CD4-positive, alpha-beta T cell (primary cell): ENCODE measurements at regions not wholly inside any gene's neighbourhood (a gene's known extent, or its start where the extent isn't known, plus 50 kb on each side); places are given as distances from the start of the nearest gene placed in this dataset.

Source experiments
- ATAC-seq: fragments of 200-7000 bp; cut with Tn5 transposase; one replicate; pipeline ENCODE4 v1.10.0; 2022; ENCODE audit warnings: mild to moderate bottlenecking; ENCODE audit not compliant: poor library complexity
- CTCF ChIA-PET: fragments of 350-600 bp; sonication (Branson Sonifier 250); formaldehyde crosslinking; loops from one replicate; lab custom pipeline; 2021; ENCODE audit warnings: antibody characterized with exemption, inconsistent platforms; lab: Charles Lee
- POLR2A ChIA-PET: fragments of 350-600 bp; sonication (Branson Sonifier 250); formaldehyde crosslinking; loops from one replicate; lab custom pipeline; 2021; ENCODE audit warnings: antibody characterized with exemption, inconsistent platforms; lab: Charles Lee
- DNase-seq, 14 experiments: peaks; one replicate each; pipeline ENCODE4 v3.0.0-alpha.2; 2013 to 2020; ENCODE audit warnings: mixed read lengths in 2 of 14
- H3K27ac ChIP-seq, 2 donors: one replicate each; pipeline versions ENCODE4 v1.5.1 to v1.7.0; 2013; ENCODE audit warnings: low read length in 2 of 2, low read depth in 1 of 2, mild to moderate bottlenecking in 1 of 2
- H3K27me3 ChIP-seq, 2 experiments: 1 replicate in 1 of 2; 2 replicates in 1 of 2; pipeline versions ENCODE4 v1.6.1 to v1.7.0; 2013; ENCODE audit warnings: low read length in 2 of 2, control low read depth in 1 of 2, mild to moderate bottlenecking in 1 of 2, moderate library complexity in 1 of 2; ENCODE audit not compliant: insufficient read depth in 2 of 2, control insufficient read depth in 1 of 2
- H3K36me3 ChIP-seq: one replicate; pipeline ENCODE4 v1.6.1; 2013; ENCODE audit warnings: low read length, control low read depth; ENCODE audit not compliant: insufficient read depth
- H3K4me1 ChIP-seq: one replicate; pipeline ENCODE4 v1.6.1; 2013; ENCODE audit warnings: low read length, control low read depth; ENCODE audit not compliant: insufficient read depth
- H3K4me3 ChIP-seq: one replicate; pipeline ENCODE4 v1.5.1; 2013; ENCODE audit warnings: mild to moderate bottlenecking, low read length, moderate library complexity
- H3K9me3 ChIP-seq, 2 experiments: 1 replicate in 1 of 2; 2 replicates in 1 of 2; pipeline versions ENCODE4 v1.6.1 to v1.7.0; 2013; ENCODE audit warnings: low read length in 2 of 2, mild to moderate bottlenecking in 2 of 2, control low read depth in 1 of 2, moderate library complexity in 1 of 2; ENCODE audit not compliant: control insufficient read depth in 1 of 2, insufficient read depth in 1 of 2
- H3K27ac Mint-ChIP-seq: one replicate; pipeline ENCODE4 v1.8.0; 2020; ENCODE audit warnings: mixed read lengths
- H3K27me3 Mint-ChIP-seq: one replicate; pipeline ENCODE4 v1.8.0; 2021; ENCODE audit warnings: mixed read lengths
- H3K36me3 Mint-ChIP-seq: one replicate; pipeline ENCODE4 v1.8.0; 2021; ENCODE audit warnings: low read depth, mixed read lengths
- H3K4me1 Mint-ChIP-seq: one replicate; pipeline ENCODE4 v1.8.0; 2021; ENCODE audit warnings: low read depth, mixed read lengths
- H3K4me3 Mint-ChIP-seq: one replicate; pipeline ENCODE4 v1.8.0; 2020; ENCODE audit warnings: mild to moderate bottlenecking, mixed read lengths
- H3K9me3 Mint-ChIP-seq: one replicate; pipeline ENCODE4 v1.8.0; 2020; ENCODE audit warnings: mixed read lengths
- intact Hi-C, 2 experiments: fragments of 100-400 bp; cut with DNase I in 1 of 2; cut with micrococcal nuclease in 1 of 2; formaldehyde crosslinking; loops; one replicate each; pipeline versions ENCODE4 v1.15.1 to v1.9.0; 2023 to 2025; cut with DNase I, micrococcal nuclease
- TF ChIP-seq, protein P1 (sequence below): fragments of 200-600 bp; IDR thresholded peaks from one replicate; pipeline ENCODE4 v1.8.0; 2022; ENCODE audit warnings: antibody characterized with exemption, mild to moderate bottlenecking

DNA sequence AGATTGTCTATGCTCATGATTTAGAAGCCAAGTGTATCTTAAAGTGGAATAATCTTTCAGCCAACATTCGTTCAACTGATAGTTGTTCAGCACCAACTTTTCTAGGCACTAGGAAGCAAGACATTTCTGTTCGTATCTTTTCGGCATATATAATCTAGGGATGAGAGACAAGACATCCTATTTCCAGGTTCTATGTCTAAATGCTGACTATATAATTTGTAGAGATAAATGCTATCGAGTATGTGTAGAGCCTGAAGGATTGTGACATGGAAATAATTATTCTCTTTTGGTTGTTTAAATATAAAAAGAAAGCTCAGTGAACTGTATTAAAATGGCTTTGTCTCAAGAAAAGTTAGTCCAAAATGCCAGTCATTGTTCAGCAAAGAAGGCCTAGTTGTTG is 371.6 kb downstream of the DOK5 start:
- DNase-seq, result no peak
- Histone ChIP-seq H3K4me1 (no peaks in the 10 kb centered on the region), H3K27ac (no peak overlapping the region), H3K4me3 (no peak overlapping the region), H3K36me3 (no peaks in the 10 kb centered on the region), H3K9me3 (no peaks in the 10 kb centered on the region), H3K27me3 (no peaks in the 10 kb centered on the region)
- no peak for ATAC-seq
- ChIA-PET CTCF (no interaction called here), POLR2A (no interaction called here)
- no peaks in the 10 kb centered on the region for H3K4me1 Mint-ChIP-seq
- H3K9me3 Mint-ChIP-seq, result peaks cover 4% of the 10 kb centered on the region
- no peak overlapping the region for H3K27ac Mint-ChIP-seq
- H3K4me3 Mint-ChIP-seq, result no peak overlapping the region
- TF ChIP-seq, protein P1, sequence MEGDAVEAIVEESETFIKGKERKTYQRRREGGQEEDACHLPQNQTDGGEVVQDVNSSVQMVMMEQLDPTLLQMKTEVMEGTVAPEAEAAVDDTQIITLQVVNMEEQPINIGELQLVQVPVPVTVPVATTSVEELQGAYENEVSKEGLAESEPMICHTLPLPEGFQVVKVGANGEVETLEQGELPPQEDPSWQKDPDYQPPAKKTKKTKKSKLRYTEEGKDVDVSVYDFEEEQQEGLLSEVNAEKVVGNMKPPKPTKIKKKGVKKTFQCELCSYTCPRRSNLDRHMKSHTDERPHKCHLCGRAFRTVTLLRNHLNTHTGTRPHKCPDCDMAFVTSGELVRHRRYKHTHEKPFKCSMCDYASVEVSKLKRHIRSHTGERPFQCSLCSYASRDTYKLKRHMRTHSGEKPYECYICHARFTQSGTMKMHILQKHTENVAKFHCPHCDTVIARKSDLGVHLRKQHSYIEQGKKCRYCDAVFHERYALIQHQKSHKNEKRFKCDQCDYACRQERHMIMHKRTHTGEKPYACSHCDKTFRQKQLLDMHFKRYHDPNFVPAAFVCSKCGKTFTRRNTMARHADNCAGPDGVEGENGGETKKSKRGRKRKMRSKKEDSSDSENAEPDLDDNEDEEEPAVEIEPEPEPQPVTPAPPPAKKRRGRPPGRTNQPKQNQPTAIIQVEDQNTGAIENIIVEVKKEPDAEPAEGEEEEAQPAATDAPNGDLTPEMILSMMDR, result no peak
- no peaks in the 10 kb centered on the region for H3K27me3 Mint-ChIP-seq
- intact Hi-C loops, result no loop called here
- H3K36me3 Mint-ChIP-seq, result no peaks in the 10 kb centered on the region

DNA sequence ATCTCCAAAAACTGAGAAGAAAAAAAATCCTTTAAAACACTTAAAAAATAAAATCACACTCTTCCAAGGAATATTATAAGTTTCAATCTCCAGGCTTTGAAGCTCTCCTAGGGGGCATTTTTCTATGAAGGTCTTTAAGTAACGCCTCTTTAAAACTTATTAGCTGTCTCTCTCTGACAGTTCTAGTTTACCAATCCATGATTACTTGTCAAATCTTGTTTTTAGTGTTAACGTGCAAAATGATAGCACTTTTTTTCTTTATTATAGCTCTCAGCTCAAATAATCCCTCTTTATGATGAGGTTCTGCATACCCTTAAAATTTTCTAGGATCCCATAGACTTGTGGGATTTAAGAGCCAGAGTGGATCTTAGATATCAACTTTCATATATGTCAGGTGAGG is 369.0 kb downstream of the DOK5 start:
- POLR2A ChIA-PET, result no interaction called here
- H3K27ac ChIP-seq, result no peak overlapping the region
- CTCF ChIA-PET, result interaction anchor here (0.6 kb wide), 1 partner anchor 10 kb away, joined by 5 read pairs; no protein-coding TSS in a partner anchor
- Mint-ChIP-seq H3K4me1 (no peaks in the 10 kb centered on the region), H3K9me3 (peaks cover 2% of the 10 kb centered on the region), H3K4me3 (no peak overlapping the region), H3K27ac (no peak overlapping the region), H3K36me3 (no peaks in the 10 kb centered on the region), H3K27me3 (no peaks in the 10 kb centered on the region)
- H3K9me3 ChIP-seq, result no peaks in the 10 kb centered on the region
- TF ChIP-seq, protein P1, result no peak
- no peaks in the 10 kb centered on the region for H3K27me3 ChIP-seq
- no peaks in the 10 kb centered on the region for H3K4me1 ChIP-seq
- DNase-seq, result no peak
- H3K36me3 ChIP-seq, result no peaks in the 10 kb centered on the region
- H3K4me3 ChIP-seq, result no peak overlapping the region
- no peak for ATAC-seq
- intact Hi-C loops, result no loop called here

DNA sequence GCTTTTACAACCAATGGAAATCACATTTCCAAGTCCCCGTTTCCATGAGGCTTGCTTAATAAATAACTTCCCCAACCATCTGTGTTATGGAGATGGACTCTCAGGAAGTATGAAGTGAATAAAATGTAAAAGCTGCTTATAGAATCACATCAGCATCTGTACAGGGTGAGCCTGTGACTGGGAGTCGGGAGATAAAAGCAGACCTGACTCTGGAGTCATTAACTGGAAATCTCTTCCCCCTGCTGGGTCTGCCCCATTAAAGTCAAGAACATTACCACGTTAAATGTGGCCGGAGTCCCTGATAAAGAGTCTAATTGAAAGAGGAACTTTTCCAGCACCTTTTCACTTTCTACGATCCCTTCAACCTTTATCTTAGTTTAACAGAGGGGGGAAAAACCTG is 368.5 kb downstream of the DOK5 start:
- H3K9me3 ChIP-seq, result no peaks in the 10 kb centered on the region
- no peaks in the 10 kb centered on the region for H3K4me1 Mint-ChIP-seq

More for the DNA sequence above, 368.5 kb downstream of the DOK5 start:
- no peak overlapping the region for H3K4me3 ChIP-seq
- DNase-seq (no peak), ATAC-seq (no peak)
- TF ChIP-seq, protein P1, result no peak
- ChIA-PET CTCF (interaction anchor here (0.6 kb wide), 1 partner anchor 11 kb away, joined by 5 read pairs; no protein-coding TSS in a partner anchor), POLR2A (no interaction called here)
- H3K4me1 ChIP-seq, result no peaks in the 10 kb centered on the region
- no peaks in the 10 kb centered on the region for H3K27me3 ChIP-seq
- intact Hi-C loops, result no loop called here
- no peak overlapping the region for H3K27ac ChIP-seq
- no peaks in the 10 kb centered on the region for H3K36me3 Mint-ChIP-seq
- no peaks in the 10 kb centered on the region for H3K36me3 ChIP-seq
- H3K27me3 Mint-ChIP-seq, result no peaks in the 10 kb centered on the region
- H3K4me3 Mint-ChIP-seq, result no peak overlapping the region
- no peak overlapping the region for H3K27ac Mint-ChIP-seq
- peaks cover 2% of the 10 kb centered on the region for H3K9me3 Mint-ChIP-seq
